H1 (cell line): ENCODE measurements at regions not wholly inside any gene's neighbourhood (a gene's known extent, or its start where the extent isn't known, plus 50 kb on each side); places are given as distances from the start of the nearest gene placed in this dataset.

Experiments
- CTCF ChIA-PET: fragments of 300-600 bp; sonication (Branson Sonifier 250); formaldehyde crosslinking; loops from one replicate; lab custom pipeline; 2021; ENCODE audit not compliant: partially characterized antibody; lab: Charles Lee
- POLR2A ChIA-PET: fragments of 300-600 bp; sonication (Branson Sonifier 250); formaldehyde crosslinking; loops from one replicate; lab custom pipeline; 2021; ENCODE audit warnings: inconsistent platforms; ENCODE audit not compliant: partially characterized antibody; lab: Charles Lee
- DNase-seq, 2 experiments: peaks; one replicate each; pipeline versions ENCODE4 v3.0.0 to v3.0.0-alpha.2; 2010 to 2022; ENCODE audit warnings: low spot score in 2 of 2, low read depth in 1 of 2, mixed read lengths in 1 of 2
- FAIRE-seq: peaks from 2 replicates; lab custom pipeline; 2011; peaks lifted over from hg19 to GRCh38; lab: Jason Lieb, UNC
- H2AFZ ChIP-seq: 2 replicates; pipeline ENCODE4 v1.8.1; 2012; ENCODE audit warnings: low read length, inconsistent platforms
- H2AK5ac ChIP-seq: 2 replicates; pipeline ENCODE4 v1.6.1; 2013; ENCODE audit warnings: low read depth, low read length
- H2BK120ac ChIP-seq: replicated peaks from 2 replicates; pipeline ENCODE3; 2013; ENCODE audit warnings: low read depth, low read length, inconsistent platforms
- H2BK12ac ChIP-seq: 2 replicates; pipeline ENCODE4 v1.6.1; 2013; ENCODE audit warnings: low read depth, low read length
- H2BK15ac ChIP-seq: 2 replicates; pipeline ENCODE4 v1.6.1; 2013; ENCODE audit warnings: low read length
- H2BK20ac ChIP-seq: 2 replicates; pipeline ENCODE4 v1.6.1; 2013; ENCODE audit warnings: low read length
- H2BK5ac ChIP-seq: 2 replicates; pipeline ENCODE4 v1.6.1; 2013; ENCODE audit warnings: low read depth, low read length
- H3K14ac ChIP-seq: 2 replicates; pipeline ENCODE4 v1.6.1; 2013; ENCODE audit warnings: inconsistent platforms; ENCODE audit not compliant: insufficient read length
- H3K18ac ChIP-seq: 2 replicates; pipeline ENCODE4 v1.6.1; 2013; ENCODE audit warnings: low read length; ENCODE audit errors: extremely low read depth
- H3K23ac ChIP-seq: 2 replicates; pipeline ENCODE4 v1.6.1; 2013; ENCODE audit warnings: inconsistent platforms; ENCODE audit not compliant: insufficient read length
- H3K23me2 ChIP-seq: 2 replicates; pipeline ENCODE4 v1.6.1; 2013; ENCODE audit warnings: low read depth, low read length
- H3K27ac ChIP-seq: 2 replicates; pipeline ENCODE4 v1.6.1; 2011; ENCODE audit warnings: low read depth, low read length, inconsistent platforms
- H3K27me3 ChIP-seq, 4 experiments: replicated peaks in 1 of 4; 1 replicate in 1 of 4; 2 replicates in 3 of 4; pipeline versions ENCODE4 v1.6.1 to v1.8.1; 2011 to 2013; ENCODE audit warnings: low read length in 3 of 4, mild to moderate bottlenecking in 3 of 4, inconsistent platforms in 2 of 4, mixed read lengths in 2 of 4, moderate library complexity in 1 of 4; ENCODE audit not compliant: control insufficient read depth in 3 of 4, insufficient read depth in 3 of 4; ENCODE audit errors: extremely low read depth in 1 of 4
- H3K36me3 ChIP-seq, 4 experiments: 2 replicates each; pipeline versions ENCODE4 v1.6.1 to v1.8.1; 2011 to 2013; ENCODE audit warnings: mild to moderate bottlenecking in 4 of 4, low read length in 3 of 4, moderate library complexity in 2 of 4, control low read depth in 1 of 4, inconsistent platforms in 1 of 4; ENCODE audit not compliant: insufficient read depth in 4 of 4, control insufficient read depth in 2 of 4
- H3K4ac ChIP-seq: replicated peaks from 2 replicates; pipeline ENCODE3; 2013; ENCODE audit warnings: low read length, low read depth, mixed read lengths, inconsistent platforms; ENCODE audit not compliant: insufficient read length
- H3K4me1 ChIP-seq, 4 experiments: replicated peaks in 1 of 4; 1 replicate in 1 of 4; 2 replicates in 3 of 4; pipeline versions ENCODE4 v1.6.1 to v1.8.1; 2011 to 2013; ENCODE audit warnings: low read length in 3 of 4, inconsistent platforms in 2 of 4, mixed read lengths in 1 of 4; ENCODE audit not compliant: insufficient read depth in 4 of 4, control insufficient read depth in 3 of 4
- H3K4me2 ChIP-seq, 2 experiments: 2 replicates each; pipeline versions ENCODE4 v1.6.1 to v1.8.1; 2011 to 2013; ENCODE audit warnings: low read depth in 2 of 2, low read length in 2 of 2, control low read depth in 1 of 2, inconsistent platforms in 1 of 2, mild to moderate bottlenecking in 1 of 2; ENCODE audit not compliant: insufficient read depth in 1 of 2
- H3K4me3 ChIP-seq, 4 experiments: fragments of 200-600, 300-600 bp in 1 of 4; sonication (generic), shearing (Covaris generic), sonication (Bioruptor Twin) in 1 of 4; 2 replicates each; pipeline versions ENCODE4 v1.5.1 to v1.8.1; 2011 to 2016; ENCODE audit warnings: low read length in 4 of 4, low read depth in 3 of 4, control low read depth in 2 of 4, inconsistent platforms in 2 of 4, mild to moderate bottlenecking in 2 of 4, mixed read lengths in 1 of 4, moderate library complexity in 1 of 4; ENCODE audit not compliant: insufficient read depth in 2 of 4; ENCODE audit errors: extremely low read depth in 1 of 4
- H3K56ac ChIP-seq: replicated peaks from 2 replicates; pipeline ENCODE3; 2013; ENCODE audit warnings: low read depth, mild to moderate bottlenecking, mixed read lengths, low read length, inconsistent platforms; ENCODE audit not compliant: insufficient read length
- H3K79me1 ChIP-seq: 2 replicates; pipeline ENCODE4 v1.6.1; 2013; ENCODE audit warnings: low read depth, low read length, control low read depth
- H3K79me2 ChIP-seq, 2 experiments: 2 replicates each; pipeline versions ENCODE4 v1.6.1 to v1.8.1; 2012 to 2013; ENCODE audit warnings: low read length in 2 of 2, mild to moderate bottlenecking in 2 of 2, inconsistent platforms in 1 of 2; ENCODE audit not compliant: insufficient read depth in 2 of 2, control insufficient read depth in 1 of 2
- H3K9ac ChIP-seq, 4 experiments: replicated peaks in 1 of 4; 1 replicate in 1 of 4; 2 replicates in 3 of 4; pipeline versions ENCODE4 v1.6.1 to v1.8.1; 2011 to 2013; ENCODE audit warnings: low read depth in 3 of 4, low read length in 3 of 4, control low read depth in 2 of 4, mild to moderate bottlenecking in 2 of 4, moderate library complexity in 2 of 4, inconsistent platforms in 1 of 4; ENCODE audit errors: extremely low read depth in 1 of 4
- H3K9me3 ChIP-seq, 2 experiments: 2 replicates each; pipeline versions ENCODE4 v1.6.1 to v1.8.1; 2012 to 2013; ENCODE audit warnings: mild to moderate bottlenecking in 2 of 2, moderate library complexity in 2 of 2, control low read depth in 1 of 2, inconsistent platforms in 1 of 2, low read depth in 1 of 2, low read length in 1 of 2, mixed read lengths in 1 of 2; ENCODE audit not compliant: insufficient read depth in 2 of 2
- H4K20me1 ChIP-seq, 2 experiments: replicated peaks in 1 of 2; 2 replicates each; pipeline versions ENCODE3 to v1.8.1; 2011 to 2013; ENCODE audit warnings: inconsistent platforms in 2 of 2, low read length in 2 of 2, mild to moderate bottlenecking in 1 of 2; ENCODE audit not compliant: insufficient read depth in 2 of 2, control insufficient read depth in 1 of 2
- H4K5ac ChIP-seq: 2 replicates; pipeline ENCODE4 v1.6.1; 2013; ENCODE audit warnings: low read length, low read depth, mixed read lengths, inconsistent platforms; ENCODE audit not compliant: insufficient read length
- H4K8ac ChIP-seq: 2 replicates; pipeline ENCODE4 v1.8.0; 2013; ENCODE audit warnings: mild to moderate bottlenecking, moderate library complexity, low read length, inconsistent platforms; ENCODE audit not compliant: insufficient read depth; ENCODE audit errors: extremely low read depth
- H4K91ac ChIP-seq: replicated peaks from 2 replicates; pipeline ENCODE3; 2013; ENCODE audit warnings: low read length, mixed read lengths, inconsistent platforms; ENCODE audit not compliant: insufficient read length
- EGR1 ChIP-seq: IDR thresholded peaks from 2 replicates; pipeline ENCODE4 v1.6.1; 2011; ENCODE audit warnings: low read depth, low read length, borderline replicate concordance
- FOSL1 ChIP-seq: IDR thresholded peaks from 2 replicates; pipeline ENCODE4 v1.6.1; 2011; ENCODE audit warnings: mild to moderate bottlenecking, low read depth, low read length, moderate library complexity; ENCODE audit not compliant: insufficient read depth
- SIN3A ChIP-seq, 2 experiments: IDR thresholded peaks in 1 of 2; conservative IDR thresholded peaks in 1 of 2; 2 replicates each; pipeline ENCODE4 v1.6.1; 2011 to 2012; ENCODE audit warnings: low read length in 2 of 2, improper control_type of control experiment in 1 of 2, low read depth in 1 of 2, mild to moderate bottlenecking in 1 of 2
- SP2 ChIP-seq: IDR thresholded peaks from 2 replicates; pipeline ENCODE4 v1.6.1; 2012; ENCODE audit warnings: mild to moderate bottlenecking, low read length, inconsistent platforms
- SRF ChIP-seq: IDR thresholded peaks from 2 replicates; pipeline ENCODE4 v1.6.1; 2011; ENCODE audit warnings: mild to moderate bottlenecking, low read depth, low read length, moderate library complexity
- SUZ12 ChIP-seq: fragments of 200-600 bp; sonication (generic); IDR thresholded peaks from 2 replicates; pipeline ENCODE4 v1.6.1; 2012; ENCODE audit warnings: mild to moderate bottlenecking, inconsistent platforms, low read length, moderate library complexity, mixed read lengths
- TBP ChIP-seq: IDR thresholded peaks from 2 replicates; pipeline ENCODE4 v1.6.1; 2011; ENCODE audit warnings: low read depth, low read length, improper control_type of control experiment
- ZNF274 ChIP-seq: IDR thresholded peaks from 2 replicates; pipeline ENCODE4 v1.7.0; 2012; ENCODE audit warnings: low read length, borderline replicate concordance; ENCODE audit errors: extremely low read depth
- WGBS, 2 experiments: shearing (Covaris generic) in 1 of 2; methylation state at CpG; one replicate each; pipeline versions ENCODE4 v1.1.6 to v1.1.7; 2013 to 2015; ENCODE audit warnings: low lambda C conversion rate in 2 of 2, mixed read lengths in 2 of 2, inconsistent platforms in 1 of 2, low coverage in 1 of 2, missing lambda C conversion rate in 1 of 2; ENCODE audit not compliant: insufficient replicate concordance in 2 of 2, insufficient coverage in 1 of 2, insufficient read length in 1 of 2; ENCODE audit errors: extremely low coverage in 1 of 2, missing lambda C conversion rate in 1 of 2; 5-methylcytosine and 5-hydroxymethylcytosine counted together
- TF ChIP-seq, protein P1 (sequence below): IDR thresholded peaks from 2 replicates; pipeline ENCODE4 v1.6.1; 2012; ENCODE audit warnings: inconsistent platforms

DNA sequence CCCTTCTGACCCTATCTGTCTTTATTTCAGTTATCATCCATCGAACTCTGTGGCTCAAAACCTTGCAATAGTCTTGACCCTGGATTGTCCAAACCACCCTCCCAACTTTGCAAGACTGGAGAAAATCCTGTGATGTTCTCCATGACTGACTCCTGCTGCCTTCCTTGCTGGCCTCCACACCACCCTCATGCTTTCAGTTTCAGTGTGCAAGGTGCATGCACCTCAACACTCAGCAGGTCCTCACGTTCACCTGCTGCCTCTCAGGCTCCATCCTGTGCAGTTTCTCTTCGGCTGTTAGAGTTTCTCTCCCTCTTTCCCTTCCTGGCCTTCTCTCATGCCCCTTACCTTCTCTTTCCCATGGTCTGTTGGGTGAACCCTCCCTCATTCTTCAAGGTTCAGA lies 59.4 kb upstream of the ASIC2 start:
- Histone ChIP-seq H2BK20ac (no peak overlapping the region; the same call in 1 of the 2 replicates), H3K27me3 (no peaks in the 10 kb centered on the region; a peak in 1 of 7 replicates), H2BK12ac (no peak overlapping the region), H4K91ac (no peak overlapping the region), H3K4me2 (no peak overlapping the region), H2BK5ac (no peak overlapping the region), H3K27ac (no peak overlapping the region), H3K9me3 (no peaks in the 10 kb centered on the region), H3K23ac (no peak overlapping the region), H3K79me2 (no peaks in the 10 kb centered on the region), H2AFZ (no peak overlapping the region), H4K8ac (no peak overlapping the region), H3K18ac (no peak overlapping the region; the same call in 1 of the 2 replicates), H4K5ac (no peak overlapping the region), H3K23me2 (0 out of 2 replicates have a peak, but pooled peaks cover 4% of the 10 kb centered on the region), H2BK120ac (no peak overlapping the region), H3K4me3 (no peak overlapping the region), H4K20me1 (no peaks in the 10 kb centered on the region), H3K56ac (no peak overlapping the region), H2AK5ac (0 out of 2 replicates have a peak overlapping the region, but pooled peaks have one; percentile 75), H3K79me1 (no peaks in the 10 kb centered on the region), H3K9ac (no peak overlapping the region), H3K4ac (no peak overlapping the region), H3K14ac (no peak overlapping the region), H3K36me3 (no peaks in the 10 kb centered on the region), H2BK15ac (no peak overlapping the region), H3K4me1 (no peaks in the 10 kb centered on the region)
- ChIA-PET CTCF (interaction anchor here (1.3 kb wide), 1 partner anchor 15 kb away, joined by 3 read pairs; no protein-coding TSS in a partner anchor), POLR2A (no interaction called here)
- FAIRE-seq (no peak), DNase-seq (no peak)
- WGBS, 2 experiments, result 96% methylated on average over 3 of the region's 3 CpGs; no CpG with 5 or more reads in 1 of the 2 experiments
- TF ChIP-seq EGR1 (no peak), TBP (no peak), SUZ12 (no peak), SP2 (no peak), SRF (no peak), FOSL1 (no peak), ZNF274 (no peak), SIN3A (conservative IDR thresholded peaks at IDR 0.05 in 1 of 2, IDR thresholded peaks at IDR 0.05 in 1 of 2; ENCODE audit: low read depth in 1 of 2, low read length in 2 of 2) (no peak)
- TF ChIP-seq, protein P1, sequence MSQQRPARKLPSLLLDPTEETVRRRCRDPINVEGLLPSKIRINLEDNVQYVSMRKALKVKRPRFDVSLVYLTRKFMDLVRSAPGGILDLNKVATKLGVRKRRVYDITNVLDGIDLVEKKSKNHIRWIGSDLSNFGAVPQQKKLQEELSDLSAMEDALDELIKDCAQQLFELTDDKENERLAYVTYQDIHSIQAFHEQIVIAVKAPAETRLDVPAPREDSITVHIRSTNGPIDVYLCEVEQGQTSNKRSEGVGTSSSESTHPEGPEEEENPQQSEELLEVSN, result no peak
